SK-N-SH (cell line): ENCODE measurements at regions not wholly inside any gene's neighbourhood (a gene's known extent, or its start where the extent isn't known, plus 50 kb on each side); places are given as distances from the start of the nearest gene placed in this dataset.

Experiments used
- CTCF ChIA-PET: fragments of 300-600, 350-600 bp; formaldehyde crosslinking; extraction: SDS; loops from one replicate; lab custom pipeline; 2021; lab: Yijun Ruan, JAX
- POLR2A ChIA-PET: fragments of 350-600 bp; sonication (Branson Sonifier 250); formaldehyde crosslinking; extraction: SDS; loops from one replicate; lab custom pipeline; 2020; ENCODE audit warnings: antibody characterized with exemption, inconsistent platforms; lab: Yijun Ruan, JAX
- DNase-seq: peaks from one replicate; pipeline ENCODE4 v3.0.0; 2012
- H2AFZ ChIP-seq: fragments of 200-600 bp; sonication (generic); 2 replicates; pipeline ENCODE4 v1.8.1; 2016; ENCODE audit warnings: antibody characterized with exemption, mild to moderate bottlenecking, low read depth
- H3F3A ChIP-seq: fragments of 200-600 bp; sonication (generic); replicated peaks from 2 replicates; pipeline ENCODE3; 2016; ENCODE audit warnings: antibody characterized with exemption, mild to moderate bottlenecking; ENCODE audit not compliant: insufficient read depth
- H3K27ac ChIP-seq, 2 experiments: fragments of 200-500 bp in 1 of 2; fragments of 200-600 bp in 1 of 2; sonication (Bioruptor generic) in 1 of 2; sonication (generic), shearing (Covaris generic) in 1 of 2; 2 replicates each; pipeline versions ENCODE4 v1.5.1 to v1.6.1; 2014 to 2016; ENCODE audit warnings: low read depth in 2 of 2, inconsistent platforms in 1 of 2, low read length in 1 of 2, mild to moderate bottlenecking in 1 of 2, mixed read lengths in 1 of 2
- H3K27me3 ChIP-seq: fragments of 200-600 bp; sonication (generic), shearing (Covaris generic); 2 replicates; pipeline ENCODE4 v1.6.1; 2016; ENCODE audit warnings: mixed run types; ENCODE audit not compliant: insufficient read depth
- H3K36me3 ChIP-seq, 2 experiments: fragments of 200-500 bp in 1 of 2; fragments of 200-600 bp in 1 of 2; sonication (Bioruptor generic) in 1 of 2; sonication (generic) in 1 of 2; replicated peaks in 1 of 2; 2 replicates each; pipeline versions ENCODE3 to v1.5.1; 2014 to 2016; ENCODE audit warnings: low read length in 1 of 2, mild to moderate bottlenecking in 1 of 2; ENCODE audit not compliant: insufficient read depth in 2 of 2, control insufficient read depth in 1 of 2
- H3K4me1 ChIP-seq, 2 experiments: fragments of 200-500 bp in 1 of 2; fragments of 200-600 bp in 1 of 2; sonication (Bioruptor generic) in 1 of 2; sonication (generic), shearing (Covaris generic) in 1 of 2; 2 replicates each; pipeline versions ENCODE4 v1.5.1 to v1.6.1; 2014 to 2016; ENCODE audit warnings: low read depth in 1 of 2, low read length in 1 of 2, mixed run types in 1 of 2; ENCODE audit not compliant: insufficient read depth in 2 of 2, control insufficient read depth in 1 of 2
- H3K4me2 ChIP-seq: fragments of 200-600 bp; sonication (generic), shearing (Covaris generic); 2 replicates; pipeline ENCODE4 v1.6.1; 2017; ENCODE audit warnings: mixed run types
- H3K4me3 ChIP-seq, 2 experiments: fragments of 200-500 bp in 1 of 2; fragments of 200-600 bp in 1 of 2; sonication (Bioruptor generic) in 1 of 2; sonication (generic), shearing (Covaris generic) in 1 of 2; 2 replicates each; pipeline versions ENCODE4 v1.5.1 to v1.8.1; 2014 to 2016; ENCODE audit warnings: low read depth in 2 of 2, inconsistent platforms in 1 of 2, low read length in 1 of 2, mild to moderate bottlenecking in 1 of 2, mixed read lengths in 1 of 2, moderate library complexity in 1 of 2
- H3K79me2 ChIP-seq: fragments of 200-600 bp; sonication (generic); 2 replicates; pipeline ENCODE4 v1.8.1; 2017; ENCODE audit warnings: mild to moderate bottlenecking; ENCODE audit not compliant: insufficient read depth
- H3K9ac ChIP-seq: fragments of 200-600 bp; sonication (generic); 2 replicates; pipeline ENCODE4 v1.6.1; 2017; ENCODE audit warnings: mixed run types
- H3K9me2 ChIP-seq: fragments of 200-600 bp; sonication (generic); 2 replicates; pipeline ENCODE4 v1.6.1; 2017; ENCODE audit warnings: mixed run types
- H3K9me3 ChIP-seq: fragments of 200-600 bp; sonication (generic); 2 replicates; pipeline ENCODE4 v1.6.1; 2017; ENCODE audit warnings: mixed run types, mild to moderate bottlenecking, moderate library complexity
- H4K20me1 ChIP-seq: fragments of 200-600 bp; sonication (generic); 2 replicates; pipeline ENCODE4 v1.6.1; 2017; ENCODE audit warnings: mild to moderate bottlenecking, mixed run types; ENCODE audit not compliant: insufficient read depth
- CHD2 ChIP-seq: fragments of 150-350 bp; IDR thresholded peaks from 2 replicates; pipeline ENCODE4 v1.6.1; 2018; ENCODE audit warnings: low read length; ENCODE audit not compliant: partially characterized antibody
- JUND ChIP-seq: IDR thresholded peaks from 2 replicates; pipeline ENCODE4 v1.4.0; 2012
- MEF2A ChIP-seq: IDR thresholded peaks from 2 replicates; pipeline ENCODE4 v1.4.0; 2012; ENCODE audit warnings: low read depth, borderline replicate concordance
- MXI1 ChIP-seq: IDR thresholded peaks from 2 replicates; pipeline ENCODE4 v1.6.1; 2012; ENCODE audit warnings: mild to moderate bottlenecking, low read depth, low read length, improper control_type of control experiment
- RAD21 ChIP-seq: IDR thresholded peaks from 2 replicates; pipeline ENCODE4 v1.6.1; 2012; ENCODE audit warnings: mild to moderate bottlenecking, low read length
- RFX5 ChIP-seq: IDR thresholded peaks from 2 replicates; pipeline ENCODE4 v1.6.1; 2012; ENCODE audit warnings: mild to moderate bottlenecking, improper control_type of control experiment, low read length
- SMC3 ChIP-seq: IDR thresholded peaks from 2 replicates; pipeline ENCODE4 v1.6.1; 2012; ENCODE audit warnings: low read depth, low read length, improper control_type of control experiment
- TAF1 ChIP-seq: IDR thresholded peaks from 2 replicates; pipeline ENCODE4 v1.6.1; 2012; ENCODE audit warnings: low read depth, mild to moderate bottlenecking, low read length, moderate library complexity, borderline replicate concordance
- TCF12 ChIP-seq: IDR thresholded peaks from 2 replicates; pipeline ENCODE4 v1.4.0; 2012
- WGBS: methylation state at CpG from one replicate; pipeline ENCODE4 v1.1.6; 2017; ENCODE audit warnings: low lambda C conversion rate; 5-methylcytosine and 5-hydroxymethylcytosine counted together
- TF ChIP-seq, protein P1 (sequence below): IDR thresholded peaks from 2 replicates; pipeline ENCODE4 v1.6.1; 2012; ENCODE audit warnings: mild to moderate bottlenecking, low read depth, low read length, moderate library complexity
- TF ChIP-seq, protein P2 (sequence below): IDR thresholded peaks from 2 replicates; pipeline ENCODE4; 2012

DNA sequence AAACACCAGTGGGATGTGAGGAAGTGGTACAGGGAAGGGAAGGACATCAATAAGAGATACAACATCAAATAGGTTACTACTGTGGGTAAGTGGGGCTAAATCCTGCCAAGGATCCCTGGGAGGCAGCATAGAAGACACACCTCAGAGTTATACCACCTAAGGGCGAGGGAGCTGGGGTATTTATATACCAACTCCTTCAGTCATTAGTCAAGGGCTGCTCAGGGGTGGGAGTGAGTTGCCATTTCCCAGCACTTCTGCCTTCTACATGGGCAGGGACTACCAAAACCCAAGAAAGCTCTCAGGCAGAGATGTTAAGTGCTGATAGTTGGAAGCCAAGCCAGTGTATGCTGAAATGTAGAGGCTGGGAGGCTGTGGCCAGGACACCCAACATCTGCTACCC, 57.5 kb upstream of the MARCHF10 start:
- Histone ChIP-seq H3K79me2 (no peaks in the 10 kb centered on the region), H3K9me3 (no peaks in the 10 kb centered on the region), H3K4me2 (no peak overlapping the region), H3K36me3 (no peaks in the 10 kb centered on the region), H3K27me3 (no peaks in the 10 kb centered on the region), H3F3A (no peaks in the 10 kb centered on the region), H3K9ac (no peak overlapping the region), H3K27ac (no peak overlapping the region), H3K9me2 (no peaks in the 10 kb centered on the region), H3K4me1 (peaks cover 6 to 18% of the 10 kb centered on the region in 2 experiments; a peak in 3 of 4 replicates)
- DNase-seq: no peak
- POLR2A ChIA-PET: no interaction called here
- WGBS: 60% methylated on average over 1 of the region's 1 CpG
- CTCF ChIA-PET: interaction anchor here (1.9 kb wide), 1 partner anchor 13 kb away, joined by 4 read pairs; no protein-coding TSS in a partner anchor
- TF ChIP-seq, protein P1, sequence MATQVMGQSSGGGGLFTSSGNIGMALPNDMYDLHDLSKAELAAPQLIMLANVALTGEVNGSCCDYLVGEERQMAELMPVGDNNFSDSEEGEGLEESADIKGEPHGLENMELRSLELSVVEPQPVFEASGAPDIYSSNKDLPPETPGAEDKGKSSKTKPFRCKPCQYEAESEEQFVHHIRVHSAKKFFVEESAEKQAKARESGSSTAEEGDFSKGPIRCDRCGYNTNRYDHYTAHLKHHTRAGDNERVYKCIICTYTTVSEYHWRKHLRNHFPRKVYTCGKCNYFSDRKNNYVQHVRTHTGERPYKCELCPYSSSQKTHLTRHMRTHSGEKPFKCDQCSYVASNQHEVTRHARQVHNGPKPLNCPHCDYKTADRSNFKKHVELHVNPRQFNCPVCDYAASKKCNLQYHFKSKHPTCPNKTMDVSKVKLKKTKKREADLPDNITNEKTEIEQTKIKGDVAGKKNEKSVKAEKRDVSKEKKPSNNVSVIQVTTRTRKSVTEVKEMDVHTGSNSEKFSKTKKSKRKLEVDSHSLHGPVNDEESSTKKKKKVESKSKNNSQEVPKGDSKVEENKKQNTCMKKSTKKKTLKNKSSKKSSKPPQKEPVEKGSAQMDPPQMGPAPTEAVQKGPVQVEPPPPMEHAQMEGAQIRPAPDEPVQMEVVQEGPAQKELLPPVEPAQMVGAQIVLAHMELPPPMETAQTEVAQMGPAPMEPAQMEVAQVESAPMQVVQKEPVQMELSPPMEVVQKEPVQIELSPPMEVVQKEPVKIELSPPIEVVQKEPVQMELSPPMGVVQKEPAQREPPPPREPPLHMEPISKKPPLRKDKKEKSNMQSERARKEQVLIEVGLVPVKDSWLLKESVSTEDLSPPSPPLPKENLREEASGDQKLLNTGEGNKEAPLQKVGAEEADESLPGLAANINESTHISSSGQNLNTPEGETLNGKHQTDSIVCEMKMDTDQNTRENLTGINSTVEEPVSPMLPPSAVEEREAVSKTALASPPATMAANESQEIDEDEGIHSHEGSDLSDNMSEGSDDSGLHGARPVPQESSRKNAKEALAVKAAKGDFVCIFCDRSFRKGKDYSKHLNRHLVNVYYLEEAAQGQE: no peak
- TF ChIP-seq RFX5: no peak
- TF ChIP-seq CHD2: no peak
- no peak for TF ChIP-seq MXI1
- TF ChIP-seq RAD21: no peak
- no peak for TF ChIP-seq SMC3
- no peak for TF ChIP-seq JUND
- no peak for TF ChIP-seq TAF1
- TF ChIP-seq, all 33 proteins: peak for 0
- Histone ChIP-seq H4K20me1 (no peaks in the 10 kb centered on the region), H3K4me3 (no peak overlapping the region), H2AFZ (no peak overlapping the region)

DNA sequence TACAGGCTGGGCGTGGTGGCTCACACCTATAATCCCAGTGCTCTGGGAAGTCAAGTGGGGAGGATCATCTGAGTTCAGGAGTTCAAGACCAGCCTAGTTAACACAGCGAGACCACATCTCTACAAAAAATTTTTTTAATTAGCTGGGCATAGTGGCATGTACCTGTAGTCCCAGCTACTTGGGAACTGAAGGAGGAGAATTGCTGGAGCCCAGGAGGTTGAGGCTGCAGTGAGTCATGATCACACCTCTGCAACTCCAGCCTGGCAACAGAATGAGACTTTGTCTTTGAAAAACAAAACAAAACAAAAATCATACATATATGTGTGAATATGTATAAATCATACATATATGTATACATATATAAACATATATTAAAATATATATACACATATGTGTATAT, 54.1 kb upstream of the MARCHF10 start:
- POLR2A ChIA-PET: no interaction called here
- DNase-seq: no peak
- no peak for TF ChIP-seq CHD2
- no peak for TF ChIP-seq MXI1
- no peak for TF ChIP-seq TCF12
- no peak for TF ChIP-seq SMC3
- no peak for TF ChIP-seq MEF2A
- TF ChIP-seq TAF1: no peak
- no peak for TF ChIP-seq RFX5
- TF ChIP-seq, protein P2, sequence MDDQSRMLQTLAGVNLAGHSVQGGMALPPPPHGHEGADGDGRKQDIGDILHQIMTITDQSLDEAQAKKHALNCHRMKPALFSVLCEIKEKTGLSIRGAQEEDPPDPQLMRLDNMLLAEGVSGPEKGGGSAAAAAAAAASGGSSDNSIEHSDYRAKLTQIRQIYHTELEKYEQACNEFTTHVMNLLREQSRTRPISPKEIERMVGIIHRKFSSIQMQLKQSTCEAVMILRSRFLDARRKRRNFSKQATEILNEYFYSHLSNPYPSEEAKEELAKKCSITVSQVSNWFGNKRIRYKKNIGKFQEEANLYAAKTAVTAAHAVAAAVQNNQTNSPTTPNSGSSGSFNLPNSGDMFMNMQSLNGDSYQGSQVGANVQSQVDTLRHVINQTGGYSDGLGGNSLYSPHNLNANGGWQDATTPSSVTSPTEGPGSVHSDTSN: no peak
- Histone ChIP-seq H3K9me3 (no peaks in the 10 kb centered on the region), H4K20me1 (no peaks in the 10 kb centered on the region), H3F3A (no peaks in the 10 kb centered on the region), H3K4me3 (no peak overlapping the region), H2AFZ (no peak overlapping the region), H3K27me3 (no peaks in the 10 kb centered on the region), H3K79me2 (no peaks in the 10 kb centered on the region), H3K36me3 (no peaks in the 10 kb centered on the region), H3K27ac (no peak overlapping the region), H3K9me2 (no peaks in the 10 kb centered on the region), H3K4me1 (no peaks in the 10 kb centered on the region; a peak in 1 of 4 replicates), H3K4me2 (no peak overlapping the region), H3K9ac (no peak overlapping the region)
- CTCF ChIA-PET: no interaction called here
- 81% methylated on average over 2 of the region's 2 CpGs for whole genome bisulfite sequencing
